Lung (tissue), 11 donors: ENCODE measurements at regions not wholly inside any gene's neighbourhood (a gene's known extent, or its start where the extent isn't known, plus 50 kb on each side); places are given as distances from the start of the nearest gene placed in this dataset.

Source experiments
- ATAC-seq: fragments of 200-7000 bp; cut with Tn5 transposase; one replicate; pipeline ENCODE4 v1.9.1; 2020; ENCODE audit warnings: moderate number of reproducible peaks; ENCODE audit not compliant: insufficient read depth, low FRiP score
- DNase-seq, 3 donors: peaks; one replicate each; pipeline ENCODE4 v3.0.0-alpha.2; 2013 to 2017
- H3K27ac ChIP-seq, 2 donors: one replicate each; pipeline ENCODE4 v1.5.1; 2013; ENCODE audit warnings: mild to moderate bottlenecking in 2 of 2, moderate library complexity in 2 of 2, control low read depth in 1 of 2, inconsistent platforms in 1 of 2, low read depth in 1 of 2, low read length in 1 of 2
- H3K27me3 ChIP-seq, 3 donors: one replicate each; pipeline ENCODE4 v1.5.1; 2013; ENCODE audit warnings: low read length in 2 of 3; ENCODE audit not compliant: control insufficient read depth in 3 of 3, insufficient read depth in 3 of 3
- H3K36me3 ChIP-seq, 4 donors: one replicate each; pipeline ENCODE4 v1.5.1; 2013; ENCODE audit warnings: low read length in 4 of 4, mild to moderate bottlenecking in 1 of 4, moderate library complexity in 1 of 4; ENCODE audit not compliant: control insufficient read depth in 4 of 4, insufficient read depth in 4 of 4
- H3K4me1 ChIP-seq, 5 donors: one replicate each; pipeline ENCODE4 v1.5.1; 2013; ENCODE audit warnings: low read length in 5 of 5, mild to moderate bottlenecking in 2 of 5, moderate library complexity in 1 of 5; ENCODE audit not compliant: control insufficient read depth in 5 of 5, insufficient read depth in 5 of 5
- H3K4me3 ChIP-seq: one replicate; pipeline ENCODE4 v1.5.1; 2013; ENCODE audit warnings: mild to moderate bottlenecking, control low read depth, moderate library complexity
- H3K9ac ChIP-seq, 2 donors: one replicate each; pipeline ENCODE4 v1.5.1; 2013; ENCODE audit warnings: low read length in 2 of 2, control low read depth in 1 of 2; ENCODE audit not compliant: insufficient read depth in 1 of 2
- H3K9me3 ChIP-seq, 4 donors: one replicate each; pipeline ENCODE4 v1.5.1; 2013; ENCODE audit warnings: low read length in 3 of 4, mild to moderate bottlenecking in 1 of 4, moderate library complexity in 1 of 4; ENCODE audit not compliant: control insufficient read depth in 4 of 4, insufficient read depth in 3 of 4
- CTCF ChIP-seq: IDR thresholded peaks from 2 replicates; pipeline ENCODE4 v1.5.1; 2012; ENCODE audit warnings: mild to moderate bottlenecking; ENCODE audit errors: control extremely low read depth, extremely low read depth
- WGBS, 2 donors: extraction: QIAGEN DNeasy Blood & Tissue Kit; methylation state at CpG; one replicate each; pipeline ENCODE4 v1.1.7; 2013; 5-methylcytosine and 5-hydroxymethylcytosine counted together
- donor health status: control.
- donor health status: control.
- donor health status: Bipolar disorder and iron deficiency.
- donor health status: healthy.
- donor health status: DM: yes; HTN: yes; CAD: no.

- peaks cover 0 to 9% (median 0%) of the 10 kb centered on the region in 5 donors for H3K4me1 ChIP-seq
- no peak overlapping the region for H3K27ac ChIP-seq
- H3K4me3 ChIP-seq, result no peak overlapping the region
- no peaks in the 10 kb centered on the region for H3K36me3 ChIP-seq
- no peak overlapping the region for H3K9ac ChIP-seq
- H3K27me3 ChIP-seq, result no peaks in the 10 kb centered on the region
- WGBS, 2 donors, result 76 to 78% methylated on average over 1 of the region's 1 CpG
- TF ChIP-seq CTCF, result no peak
- no peak for DNase-seq
- H3K9me3 ChIP-seq, result no peaks in the 10 kb centered on the region
- ATAC-seq, result no peak
These were observed 59.1 kb upstream of the PAX3 start for GRCh38 chr2:222357930-222358329.

GRCh38 chr2:222358876-222359275 is 60.1 kb upstream of the PAX3 start:
- peak; percentile 40 to 82 (median 58) for DNase-seq

GRCh38 chr2:222360146-222360545 is 61.3 kb upstream of the PAX3 start:
- Histone ChIP-seq H3K36me3 (no peaks in the 10 kb centered on the region), H3K4me3 (no peak overlapping the region), H3K9me3 (no peaks in the 10 kb centered on the region), H3K4me1 (peaks cover 0 to 7% (median 0%) of the 10 kb centered on the region in 5 donors), H3K27ac (no peak overlapping the region), H3K27me3 (no peaks in the 10 kb centered on the region), H3K9ac (no peak overlapping the region)
- no peak for DNase-seq
- TF ChIP-seq CTCF, result no peak
- no peak for ATAC-seq
- 55 to 71% methylated on average over 4 of the region's 4 CpGs for WGBS, 2 donors

More at GRCh38 chr2:222358876-222359275, 60.1 kb upstream of the PAX3 start:
- H3K27me3 ChIP-seq, result no peaks in the 10 kb centered on the region
- no peak for ATAC-seq
- H3K4me3 ChIP-seq, result no peak overlapping the region
- peaks cover 0 to 7% (median 0%) of the 10 kb centered on the region in 5 donors for H3K4me1 ChIP-seq
- 14 to 37% methylated on average over 1 of the region's 1 CpG for WGBS, 2 donors
- no peak for TF ChIP-seq CTCF
- H3K9ac ChIP-seq, result no peak overlapping the region
- H3K36me3 ChIP-seq, result no peaks in the 10 kb centered on the region
- no peak overlapping the region for H3K27ac ChIP-seq
- H3K9me3 ChIP-seq, result no peaks in the 10 kb centered on the region

- Histone ChIP-seq H3K27ac (no peak overlapping the region), H3K36me3 (no peaks in the 10 kb centered on the region), H3K27me3 (no peaks in the 10 kb centered on the region), H3K9me3 (no peaks in the 10 kb centered on the region), H3K4me1 (peaks cover 0 to 7% (median 0%) of the 10 kb centered on the region in 5 donors), H3K9ac (no peak overlapping the region), H3K4me3 (no peak overlapping the region)
- no peak for TF ChIP-seq CTCF
- 92 to 95% methylated on average over 1 of the region's 1 CpG for WGBS, 2 donors
- ATAC-seq (no peak), DNase-seq (no peak)
These were observed 62.2 kb upstream of the PAX3 start for GRCh38 chr2:222360997-222361396.
